GM19328 (cell line): ENCODE measurements at regions not wholly inside any gene's neighbourhood (a gene's known extent, or its start where the extent isn't known, plus 50 kb on each side); places are given as distances from the start of the nearest gene placed in this dataset.
"Not testable (repeated sequence)": the region's sequence is repeated elsewhere in the genome, so short reads cannot be mapped to it uniquely, and the experiment has no call there.

Source experiments
- ATAC-seq: cut with Tn5 transposase; IDR thresholded peaks from one replicate; pipeline ENCODE4 v1.9.1; 2021; ENCODE audit warnings: mild to moderate bottlenecking, moderate library complexity; ENCODE audit not compliant: unreplicated experiment

DNA sequence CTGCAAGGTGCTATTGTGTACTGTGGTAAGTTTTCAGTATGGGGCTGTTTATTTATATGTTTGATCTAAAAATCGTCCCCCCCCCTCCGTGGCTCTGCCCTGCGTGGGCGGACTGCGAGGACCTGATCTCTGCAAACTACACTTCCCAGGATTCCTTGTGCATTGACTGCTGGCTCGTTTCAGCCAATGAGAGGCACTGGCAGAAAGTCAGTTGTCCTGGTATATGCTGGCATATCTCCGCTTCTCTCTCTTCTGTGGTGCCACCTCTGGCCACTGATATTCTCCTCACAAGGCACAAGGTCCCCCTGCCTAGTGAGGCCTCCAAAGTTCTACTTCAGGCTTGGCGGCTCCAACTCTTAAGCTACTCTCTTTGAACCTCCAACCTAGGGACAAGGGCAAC lies 168.8 kb upstream of the ZFP42 start:
- no peak for ATAC-seq

DNA sequence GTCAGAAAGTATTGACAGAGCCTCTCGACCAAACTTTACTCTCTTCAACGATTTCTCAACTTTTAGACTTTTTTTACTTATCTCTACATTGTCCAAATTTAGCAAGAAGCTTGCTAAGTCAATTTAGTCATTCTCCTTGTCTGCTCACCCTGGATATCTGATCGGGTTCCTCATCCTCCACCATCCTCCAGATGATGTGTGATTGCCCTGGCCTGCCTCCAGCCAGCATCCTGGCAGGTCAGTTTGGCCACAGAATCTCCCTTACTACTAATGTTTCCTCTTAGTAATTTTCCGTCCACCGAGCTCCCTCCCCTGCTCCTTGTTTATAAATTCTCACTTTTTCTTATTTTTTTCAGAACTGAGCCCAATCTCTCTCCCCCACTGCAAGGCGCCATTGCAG lies 167.9 kb upstream of the ZFP42 start:
- ATAC-seq = no peak

DNA sequence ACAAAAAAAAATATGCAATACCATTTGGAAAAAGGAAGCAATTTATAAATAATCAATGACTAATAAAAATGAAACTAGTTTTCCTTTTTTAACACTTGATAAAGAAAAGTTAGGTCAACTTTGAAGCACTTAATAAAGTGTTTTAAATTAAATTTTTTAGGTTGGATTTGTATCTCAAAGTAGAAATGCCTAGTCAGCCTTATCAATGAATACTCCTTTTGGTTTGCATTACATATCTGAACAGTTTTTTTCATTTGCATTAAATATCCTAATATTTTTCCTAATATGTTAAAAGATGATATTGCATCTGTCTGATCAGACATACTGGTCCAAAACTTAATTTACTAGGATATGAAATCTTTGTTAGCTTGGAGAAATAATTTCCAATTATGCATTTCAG lies 155.8 kb upstream of the ZFP42 start:
- no peak for ATAC-seq

DNA sequence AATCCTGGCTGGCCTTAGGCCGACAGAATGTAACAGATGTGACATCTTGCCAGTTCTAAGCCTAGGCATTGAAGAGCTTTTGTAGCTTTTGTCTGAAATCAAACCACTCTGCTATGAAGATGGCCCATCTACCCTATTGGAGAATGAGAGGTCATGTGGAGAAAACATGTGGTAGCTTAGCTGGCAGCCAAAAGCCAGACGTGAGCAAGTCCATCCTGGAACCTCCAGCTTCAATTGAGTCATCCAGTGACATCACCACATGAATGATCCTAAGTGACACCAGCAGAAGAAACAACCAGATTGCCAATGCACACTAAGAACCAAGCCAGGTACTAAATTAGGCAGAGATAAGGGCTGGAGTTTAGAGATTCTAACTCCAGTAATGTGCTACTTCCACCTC lies 154.8 kb upstream of the ZFP42 start:
- no peak for ATAC-seq

DNA sequence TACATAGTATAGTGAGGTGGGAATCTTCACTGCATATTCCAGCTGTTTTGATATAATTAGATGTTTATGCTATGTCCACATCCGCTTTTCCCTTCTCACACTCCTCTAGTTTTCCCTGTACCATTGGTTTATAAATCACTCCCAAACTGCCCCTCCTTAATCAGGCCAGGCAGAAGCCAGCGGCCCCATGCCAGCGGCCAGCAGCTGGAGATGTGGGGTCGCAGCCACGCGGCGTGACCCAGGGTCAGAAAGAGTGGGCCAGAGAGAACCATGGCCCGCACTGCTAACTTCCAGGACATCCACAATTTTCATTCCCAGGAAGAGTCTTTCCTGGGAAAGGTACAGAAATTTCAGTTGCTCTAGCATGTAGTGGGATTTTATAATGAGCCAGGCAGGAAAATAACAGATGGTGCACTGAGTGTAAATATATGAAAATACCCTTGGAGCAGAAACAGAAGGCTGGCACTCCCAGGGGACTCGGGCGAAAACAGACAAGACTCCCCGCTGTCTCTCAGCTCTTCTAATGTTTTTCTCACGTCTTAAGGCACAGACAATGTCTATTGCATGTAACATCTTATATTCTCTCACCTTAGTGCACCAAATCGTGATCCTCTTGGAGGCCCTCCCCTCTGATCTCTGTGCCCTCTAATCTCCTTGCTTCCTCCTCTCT lies 145.9 kb upstream of the ZFP42 start:
- ATAC-seq = no peak

DNA sequence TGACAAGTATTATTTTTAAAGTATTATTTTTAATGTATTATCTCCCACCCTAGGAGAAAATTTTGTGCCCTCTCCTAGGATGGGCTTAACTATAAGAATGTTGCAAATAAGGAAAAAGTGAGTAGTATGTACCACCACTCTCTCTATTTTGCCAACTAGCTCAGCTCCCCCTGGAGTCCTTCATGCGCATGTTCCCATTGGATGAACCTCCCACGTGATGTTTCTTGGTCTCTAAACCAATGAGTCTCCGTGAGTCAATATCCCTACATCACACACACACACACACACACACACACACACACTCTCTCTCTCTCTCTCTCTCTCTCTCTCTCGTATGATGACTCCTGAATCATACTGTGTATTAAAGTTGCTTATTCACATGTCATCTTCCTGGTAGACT lies 129.7 kb upstream of the ZFP42 start:
- ATAC-seq = no peak

DNA sequence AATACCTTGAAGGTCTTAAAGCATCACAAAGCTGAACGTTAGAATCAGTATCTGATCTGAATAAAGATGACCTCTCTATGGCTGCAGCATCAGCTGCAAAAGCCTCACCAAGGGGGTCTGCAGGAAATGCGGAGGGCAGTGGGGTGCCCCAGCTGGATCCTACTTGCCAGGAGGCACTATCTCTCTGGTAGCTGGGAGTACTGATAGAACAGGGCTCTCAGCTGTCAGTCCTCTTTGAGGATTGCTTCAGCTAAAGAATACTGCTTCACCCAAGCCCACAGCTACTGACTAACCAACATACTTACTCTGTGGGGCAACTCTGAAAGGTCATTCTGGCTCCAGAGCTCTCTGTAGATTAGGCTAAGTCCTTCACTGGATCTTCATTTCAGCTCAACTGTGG lies 112.5 kb upstream of the ZFP42 start:
- no peak for ATAC-seq

DNA sequence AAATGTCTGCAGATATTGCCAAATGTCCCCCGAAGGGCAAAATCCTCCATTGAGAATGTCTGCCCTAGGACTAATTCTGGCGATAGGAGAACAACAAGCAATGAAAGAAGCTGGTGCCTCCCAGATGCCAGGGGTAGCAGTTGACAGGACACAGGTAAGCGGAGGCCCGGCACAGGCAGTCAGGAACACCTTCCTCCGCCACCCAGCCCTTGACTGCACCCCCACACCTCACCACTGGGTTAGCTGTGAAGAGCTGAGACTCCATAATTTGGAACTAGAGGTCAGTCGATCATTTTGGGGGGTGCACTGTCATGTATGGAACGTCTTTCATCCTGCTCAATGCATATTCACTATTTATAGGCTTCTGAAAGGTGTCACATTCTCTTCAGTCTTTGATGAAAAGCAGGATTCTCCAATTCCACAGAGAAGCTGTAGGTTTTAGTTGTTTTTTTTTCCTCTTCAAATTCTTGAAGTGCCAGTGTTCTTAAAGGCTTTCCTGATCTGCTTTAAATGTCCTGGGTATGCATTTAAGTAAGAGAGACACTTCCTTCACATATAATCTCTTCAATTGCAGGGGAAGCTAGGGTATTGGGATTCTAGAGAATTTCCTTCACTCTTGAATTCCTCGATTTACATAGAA lies 111.6 kb upstream of the ZFP42 start:
- ATAC-seq = no peak

DNA sequence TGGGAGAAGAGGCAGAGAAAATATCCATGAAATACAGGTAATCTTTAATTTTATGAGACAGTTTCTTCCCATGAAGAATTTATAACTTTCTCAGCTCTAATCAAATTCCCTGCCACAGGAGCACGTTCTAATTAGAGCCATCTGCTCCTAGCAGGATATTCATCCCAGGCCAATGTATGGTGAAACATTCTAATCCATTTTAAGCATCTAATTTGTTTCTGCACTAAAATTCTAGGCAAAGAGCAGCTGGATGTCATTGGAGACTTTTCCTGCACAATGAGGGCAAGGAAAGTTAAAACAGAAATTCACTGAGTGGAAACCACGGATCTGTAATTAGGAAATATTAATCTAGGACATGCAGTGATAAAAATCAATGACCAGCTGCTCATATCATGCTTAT lies 107.7 kb upstream of the ZFP42 start:
- ATAC-seq = no peak

DNA sequence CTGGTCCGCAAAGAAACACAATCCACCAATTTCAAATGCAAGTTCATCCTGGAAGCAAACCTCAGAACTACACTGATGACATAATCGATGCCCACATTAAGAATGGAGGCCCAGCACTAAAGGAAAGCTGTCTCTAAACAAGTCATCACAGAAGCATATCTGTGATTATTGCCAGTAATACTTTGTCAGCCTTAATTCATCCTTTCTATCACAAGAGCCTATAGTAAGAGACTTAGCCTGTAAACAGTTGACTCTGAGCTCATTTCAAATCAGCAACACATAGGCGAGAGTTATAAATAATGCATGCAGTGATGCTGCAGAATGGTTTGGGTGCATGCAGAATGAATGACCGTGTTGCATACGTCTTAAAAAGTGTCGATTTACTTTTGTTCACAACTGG lies 105.9 kb upstream of the ZFP42 start:
- ATAC-seq = no peak

DNA sequence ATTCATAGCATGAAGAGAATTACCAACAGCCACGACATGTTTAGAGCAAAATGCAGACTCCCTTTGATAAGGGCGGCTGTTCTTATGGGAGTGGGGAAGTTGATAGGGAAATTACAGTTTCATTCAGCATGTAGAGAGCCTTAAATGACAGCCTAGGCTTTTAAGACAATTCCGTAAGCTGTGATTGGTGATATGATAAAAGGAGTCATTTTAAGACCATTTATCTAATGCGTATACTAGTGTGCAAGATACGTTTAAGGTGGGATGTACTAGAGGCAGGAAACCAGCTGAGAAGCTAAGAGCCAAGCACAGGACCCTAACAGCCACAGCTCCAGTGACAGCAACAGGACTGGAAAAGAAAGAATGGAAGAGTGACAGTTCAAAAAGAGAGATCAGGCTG lies 102.2 kb upstream of the ZFP42 start:
- ATAC-seq = no peak

DNA sequence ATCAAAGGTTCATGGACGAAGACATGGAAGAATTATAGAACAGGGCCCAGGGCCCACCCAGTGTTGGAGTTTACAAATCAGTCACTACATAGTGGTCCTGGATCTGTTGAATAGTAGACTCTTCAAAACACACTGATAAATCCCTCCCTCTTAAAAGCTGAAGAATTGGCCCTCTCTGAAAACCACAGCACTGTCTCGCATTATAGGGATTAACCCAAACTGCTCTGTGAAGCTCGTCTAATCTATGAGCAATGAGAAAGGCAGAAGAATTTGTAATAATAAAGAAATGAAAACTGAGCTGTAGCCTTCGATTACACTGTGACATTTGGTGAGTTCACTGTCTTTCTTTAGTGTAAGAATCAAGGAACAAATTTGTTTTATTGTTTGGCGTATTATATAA lies 92.5 kb upstream of the ZFP42 start:
- no peak for ATAC-seq

DNA sequence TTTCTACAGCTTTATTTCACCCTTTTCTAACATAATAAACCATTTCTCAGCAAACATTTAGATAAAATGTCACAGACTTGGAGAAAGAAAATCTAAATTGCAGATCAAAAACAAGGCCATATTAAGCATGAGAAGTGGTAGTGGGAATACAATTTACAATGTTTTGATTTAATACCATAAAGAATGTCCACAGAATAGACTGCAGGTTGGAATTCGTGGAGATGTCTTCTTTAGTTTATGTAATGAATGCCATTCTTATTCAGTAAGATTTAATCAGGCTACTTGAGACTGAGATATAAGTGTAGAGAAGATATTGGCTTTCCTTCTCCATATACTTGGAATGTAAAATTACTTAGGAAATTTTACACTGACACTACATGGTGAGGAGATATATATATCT lies 91.9 kb upstream of the ZFP42 start:
- ATAC-seq = no peak

DNA sequence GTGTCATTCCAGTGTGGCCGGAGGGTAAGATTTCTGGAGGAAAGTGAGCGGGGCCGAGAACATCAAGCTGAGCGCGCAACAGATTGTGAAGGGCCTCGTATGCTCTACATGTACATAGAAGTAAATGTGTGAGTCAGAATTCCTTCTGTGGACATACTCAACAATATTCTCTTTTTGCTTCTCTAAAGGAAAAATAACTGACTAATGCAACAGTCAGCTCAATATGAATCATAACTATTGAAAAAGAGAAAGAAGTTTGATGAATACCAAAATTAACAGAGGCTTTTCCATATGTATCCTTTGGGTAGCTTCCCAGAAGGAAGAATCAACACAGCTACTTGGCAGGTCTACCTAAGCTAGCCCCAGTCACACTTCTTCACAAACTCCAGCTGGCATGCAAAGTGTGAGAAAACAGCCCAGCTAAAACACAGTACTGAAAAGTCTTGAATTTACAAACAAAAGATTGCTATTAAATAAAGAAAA lies 87.5 kb upstream of the ZFP42 start:
- no peak for ATAC-seq

DNA sequence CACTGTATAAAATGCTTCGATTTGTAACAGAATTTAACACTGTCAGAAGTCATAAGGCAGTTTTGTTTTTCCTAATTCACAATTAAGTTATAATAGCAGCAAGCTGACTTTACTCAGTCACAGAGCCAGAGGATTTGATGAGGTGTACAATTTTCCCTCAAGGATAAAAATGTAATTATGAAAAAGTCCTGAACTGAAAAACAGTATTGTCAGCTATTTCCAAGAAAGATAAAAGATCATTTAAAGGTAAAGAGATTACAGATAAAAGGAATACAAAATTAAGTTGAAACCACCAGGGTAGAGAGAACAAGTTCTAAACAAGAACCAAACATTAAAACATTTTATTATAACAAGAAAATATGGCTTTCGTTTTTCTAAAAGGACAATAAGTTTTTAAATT lies 86.8 kb upstream of the ZFP42 start:
- ATAC-seq = no peak

DNA sequence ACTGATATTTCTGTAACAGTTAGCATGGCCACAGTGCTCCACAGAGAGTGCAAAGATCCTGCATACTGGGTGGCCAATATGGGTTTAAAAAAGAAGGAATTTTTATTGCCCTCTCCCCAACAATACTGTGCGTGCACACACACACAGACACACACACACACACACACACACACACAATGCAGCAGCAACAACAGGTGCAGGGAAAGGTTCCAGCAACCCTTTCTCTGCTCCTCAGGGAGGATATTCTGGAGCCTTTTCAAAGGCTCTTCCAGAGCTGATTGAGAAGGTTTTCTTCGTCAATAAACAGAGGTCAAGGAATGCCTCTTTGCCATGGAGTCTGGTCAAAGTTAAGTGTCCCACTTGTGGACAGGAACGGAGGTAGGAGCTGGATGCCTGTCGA lies 84.8 kb upstream of the ZFP42 start:
- ATAC-seq = no peak

DNA sequence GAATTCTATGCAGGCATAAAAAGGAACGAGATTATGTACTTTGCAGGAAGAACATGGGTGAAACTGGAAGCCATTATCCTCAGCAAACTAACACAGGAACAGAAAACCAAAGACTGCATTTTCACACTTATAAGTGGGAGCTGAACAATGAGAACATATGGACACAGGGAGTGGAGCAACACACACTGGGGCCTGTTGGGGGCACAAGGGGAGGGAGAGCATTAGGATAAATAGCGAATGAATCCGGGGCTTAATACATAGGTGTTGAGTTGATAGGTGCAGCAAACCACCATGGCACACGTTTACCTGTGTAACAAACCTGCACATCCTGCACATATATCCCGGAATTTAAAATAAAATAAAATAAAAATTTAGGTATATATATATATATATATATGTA lies 80.2 kb upstream of the ZFP42 start:
- ATAC-seq = not testable (repeated sequence)

DNA sequence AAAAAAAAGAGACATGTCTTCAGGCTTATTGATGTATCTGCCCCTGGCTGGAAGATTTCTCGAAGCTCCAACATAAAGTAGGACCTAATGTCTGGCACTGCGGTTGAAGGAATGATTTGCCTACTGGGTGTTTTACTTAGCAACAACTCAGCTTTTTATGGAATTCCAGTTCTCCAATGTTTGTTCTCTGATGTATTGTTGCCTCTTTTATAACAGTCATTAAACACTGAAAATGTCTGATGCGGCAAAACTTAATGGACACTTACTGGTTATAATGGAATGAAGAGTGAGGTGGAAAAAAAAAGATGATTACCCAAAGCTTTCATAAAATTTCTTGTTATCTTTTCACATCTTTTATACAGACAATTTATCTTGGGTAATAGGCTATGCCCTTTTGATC lies 75.6 kb upstream of the ZFP42 start:
- ATAC-seq = no peak

DNA sequence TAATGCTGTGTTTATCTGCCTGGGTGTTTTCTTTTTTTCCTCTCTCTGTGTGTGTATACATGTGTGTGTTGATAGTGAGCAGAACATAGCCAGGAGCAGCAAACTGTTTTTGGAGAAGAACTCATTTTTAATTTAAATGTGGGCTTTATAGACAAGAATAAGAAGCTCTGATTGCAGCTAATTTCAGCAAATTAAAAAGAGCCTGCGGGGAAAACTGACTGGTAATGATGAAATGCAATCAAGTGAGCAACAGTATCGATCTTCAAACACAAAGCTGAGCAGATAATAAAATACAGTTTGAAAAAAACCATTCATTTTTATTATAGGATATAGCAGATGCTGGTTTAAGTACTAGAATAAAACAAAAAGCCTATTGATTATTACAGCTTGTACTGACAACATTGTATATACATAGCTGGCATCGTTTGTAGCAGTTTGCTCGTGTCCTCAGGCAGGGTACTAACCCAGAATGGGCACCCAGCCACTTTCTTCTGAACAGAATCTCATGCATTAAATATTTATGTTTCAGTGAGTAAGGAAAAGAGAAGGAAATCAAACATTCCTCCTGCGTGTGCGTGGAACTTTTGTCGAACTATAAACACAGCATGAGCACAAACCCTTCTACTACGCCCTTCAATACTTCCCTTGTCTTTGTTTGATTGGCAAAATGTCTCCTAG lies 73.5 kb upstream of the ZFP42 start:
- ATAC-seq = no peak

DNA sequence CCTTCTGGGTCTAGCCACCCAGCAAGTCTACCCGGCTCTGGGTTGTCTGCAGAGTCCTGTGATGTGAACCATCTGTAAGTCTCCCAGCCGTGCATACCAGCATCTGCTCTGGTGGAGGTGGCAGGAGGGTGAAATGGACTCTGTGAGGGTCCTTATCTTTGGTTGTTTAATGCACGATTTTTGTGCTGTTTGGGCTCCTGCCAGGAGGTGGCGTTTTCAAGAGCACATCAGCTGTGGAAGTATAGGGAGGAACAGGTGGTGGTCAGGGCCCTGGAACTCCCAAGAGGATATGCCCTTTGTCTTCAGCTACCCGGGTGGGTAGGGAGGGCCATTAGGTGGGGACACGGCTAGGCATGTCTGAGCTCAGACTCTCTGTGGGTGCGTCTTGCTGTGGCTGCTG lies 66.5 kb upstream of the ZFP42 start:
- ATAC-seq = no peak

DNA sequence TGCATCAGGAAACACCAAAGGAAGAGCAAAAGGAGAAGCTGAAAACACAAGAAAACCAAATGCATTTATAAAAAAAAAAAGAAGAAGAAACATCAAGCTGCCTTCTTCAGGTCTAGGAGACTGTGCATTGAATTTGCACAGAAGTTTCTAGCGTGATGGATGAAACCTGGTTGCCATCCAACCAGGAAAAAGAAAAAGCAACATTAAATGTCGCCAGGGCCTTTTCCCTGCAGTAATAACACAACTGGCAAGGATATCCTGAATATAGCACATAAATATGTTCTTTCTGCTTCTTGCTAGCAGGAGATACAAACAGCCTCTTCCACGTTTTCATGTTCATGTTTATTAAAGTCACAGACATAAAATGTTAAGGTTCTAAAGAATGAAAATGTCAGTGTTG lies 60.8 kb upstream of the ZFP42 start:
- ATAC-seq = no peak

DNA sequence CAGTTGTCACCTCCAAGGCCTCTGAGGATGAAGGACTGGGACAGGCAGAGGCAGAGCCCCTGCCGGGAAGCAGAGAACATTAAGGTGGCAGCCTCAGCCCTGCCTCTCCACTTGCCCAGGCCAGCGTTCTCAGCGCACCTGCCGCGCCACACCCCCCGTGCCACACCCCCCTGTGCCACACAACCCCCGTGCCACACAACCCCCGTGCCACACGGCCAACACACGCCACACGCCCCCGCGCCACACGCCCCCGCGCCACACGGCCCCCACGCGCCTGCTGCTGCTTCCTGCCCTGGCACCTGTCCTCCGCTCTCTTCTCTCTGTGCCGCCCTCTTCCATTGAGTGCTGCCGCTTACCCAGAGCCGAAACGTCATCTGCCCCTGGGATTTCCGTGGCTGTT lies 58.0 kb upstream of the ZFP42 start:
- no peak for ATAC-seq
